ENCODE measurements at regions not wholly inside any gene's neighbourhood (a gene's known extent, or its start where the extent isn't known, plus 50 kb on each side); places are given as distances from the start of the nearest gene placed in this dataset.
A peak's percentile ranks its signal among the peaks of the same experiment; 100 is the strongest.

- DNase-seq = peak; percentile 7
These were observed 230.6 kb downstream of the REEP3 start for GRCh38 chr10:63751836-63752235.

- no peak for DNase-seq
These were observed 231.1 kb downstream of the REEP3 start for GRCh38 chr10:63752318-63752717.

GRCh38 chr10:63753808-63754207 is 232.6 kb downstream of the REEP3 start:
- DNase-seq = no peak

GRCh38 chr10:63755441-63755840 is 234.2 kb downstream of the REEP3 start:
- DNase-seq = no peak

GRCh38 chr10:63757067-63757466 is 235.9 kb downstream of the REEP3 start:
- DNase-seq = no peak

- DNase-seq = no peak
These were observed 236.9 kb downstream of the REEP3 start for GRCh38 chr10:63758080-63758479.

- no peak for DNase-seq
These were observed 238.1 kb downstream of the REEP3 start for GRCh38 chr10:63759335-63759734.

- DNase-seq = no peak
These were observed 239.0 kb downstream of the REEP3 start for GRCh38 chr10:63760034-63760707.

- no peak for DNase-seq
These were observed 239.5 kb downstream of the REEP3 start for GRCh38 chr10:63760708-63761047.

- DNase-seq = no peak
These were observed 240.0 kb downstream of the REEP3 start for GRCh38 chr10:63761243-63761642.

- no peak for DNase-seq
These were observed 242.5 kb downstream of the REEP3 start for GRCh38 chr10:63763744-63764143.

GRCh38 chr10:63765126-63765525 is 243.9 kb downstream of the REEP3 start:
- no peak for DNase-seq

GRCh38 chr10:63766745-63767137 is 245.5 kb downstream of the REEP3 start:
- no peak for DNase-seq

- DNase-seq = no peak
These were observed 246.1 kb downstream of the REEP3 start for GRCh38 chr10:63767138-63767801.

GRCh38 chr10:63769367-63769766 is 248.2 kb downstream of the REEP3 start:
- DNase-seq = no peak

- DNase-seq = no peak
These were observed 249.3 kb downstream of the REEP3 start for GRCh38 chr10:63770523-63770922.

- no peak for DNase-seq
These were observed 251.3 kb downstream of the REEP3 start for GRCh38 chr10:63772491-63772890.

GRCh38 chr10:63773106-63773505 is 251.9 kb downstream of the REEP3 start:
- no peak for DNase-seq

GRCh38 chr10:63773962-63774361 is 252.8 kb downstream of the REEP3 start:
- no peak for DNase-seq

GRCh38 chr10:63780101-63780500 is 258.9 kb downstream of the REEP3 start:
- DNase-seq = no peak

GRCh38 chr10:63781226-63781625 is 260.0 kb downstream of the REEP3 start:
- no peak for DNase-seq

- DNase-seq = no peak
These were observed 262.7 kb downstream of the REEP3 start for GRCh38 chr10:63783882-63784281.

- DNase-seq = peak; percentile 6
These were observed 267.1 kb downstream of the REEP3 start for GRCh38 chr10:63788152-63788821.

- no peak for DNase-seq
These were observed 274.1 kb downstream of the REEP3 start for GRCh38 chr10:63795094-63795860.
